PC-9 (cell line): ENCODE measurements at regions not wholly inside any gene's neighbourhood (a gene's known extent, or its start where the extent isn't known, plus 50 kb on each side); places are given as distances from the start of the nearest gene placed in this dataset.

Experiments used
- CTCF ChIP-seq: fragments of 200-600 bp; sonication (generic); conservative IDR thresholded peaks from 2 replicates; pipeline ENCODE4 v1.6.1; 2017; ENCODE audit warnings: mixed run types, antibody characterized with exemption, mild to moderate bottlenecking, moderate library complexity
- EZH2 ChIP-seq: fragments of 200-600 bp; sonication (generic); IDR thresholded peaks from 2 replicates; pipeline ENCODE4 v1.8.0; 2017; ENCODE audit warnings: antibody characterized with exemption, low read depth

GRCh38 chr20:58136149-58136484 is 92.3 kb downstream of the ANKRD60 start:
- TF ChIP-seq CTCF, result no peak
- TF ChIP-seq EZH2, result no peak
